ENCODE measurements at regions not wholly inside any gene's neighbourhood (a gene's known extent, or its start where the extent isn't known, plus 50 kb on each side); places are given as distances from the start of the nearest gene placed in this dataset.

DNA sequence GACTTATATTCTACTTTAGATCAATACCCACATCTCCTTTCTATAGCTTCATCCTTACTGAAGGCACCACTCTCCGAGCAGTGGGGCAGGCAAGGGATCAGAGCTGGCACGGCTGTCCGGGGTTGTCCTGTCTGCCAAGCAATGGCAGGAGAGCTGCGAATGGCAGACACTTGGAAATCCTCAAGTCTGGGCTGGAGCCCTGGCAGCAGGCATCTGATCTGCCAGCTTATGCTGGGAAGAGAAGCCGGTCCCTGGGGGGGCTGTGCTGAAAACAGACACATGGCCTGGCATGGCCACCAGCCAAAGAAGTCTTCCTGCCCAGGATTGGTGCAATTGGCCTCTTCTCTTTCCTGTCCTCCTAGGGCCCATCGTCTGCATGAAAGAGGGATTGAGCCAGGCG, 280.2 kb upstream of the PWP1 start:
- Mint-ChIP-seq H3K9me3 (no peaks in the 10 kb centered on the region), H3K4me3 (no peak overlapping the region), H3K4me1 (ENCODE audit: low read depth) (no peaks in the 10 kb centered on the region), H3K27me3 (ENCODE audit: insufficient read depth) (no peaks in the 10 kb centered on the region; the same call in 1 of the 2 replicates), H3K36me3 (ENCODE audit: low read depth) (no peaks in the 10 kb centered on the region), H3K27ac (no peak overlapping the region)
- TF ChIP-seq, protein P1, sequence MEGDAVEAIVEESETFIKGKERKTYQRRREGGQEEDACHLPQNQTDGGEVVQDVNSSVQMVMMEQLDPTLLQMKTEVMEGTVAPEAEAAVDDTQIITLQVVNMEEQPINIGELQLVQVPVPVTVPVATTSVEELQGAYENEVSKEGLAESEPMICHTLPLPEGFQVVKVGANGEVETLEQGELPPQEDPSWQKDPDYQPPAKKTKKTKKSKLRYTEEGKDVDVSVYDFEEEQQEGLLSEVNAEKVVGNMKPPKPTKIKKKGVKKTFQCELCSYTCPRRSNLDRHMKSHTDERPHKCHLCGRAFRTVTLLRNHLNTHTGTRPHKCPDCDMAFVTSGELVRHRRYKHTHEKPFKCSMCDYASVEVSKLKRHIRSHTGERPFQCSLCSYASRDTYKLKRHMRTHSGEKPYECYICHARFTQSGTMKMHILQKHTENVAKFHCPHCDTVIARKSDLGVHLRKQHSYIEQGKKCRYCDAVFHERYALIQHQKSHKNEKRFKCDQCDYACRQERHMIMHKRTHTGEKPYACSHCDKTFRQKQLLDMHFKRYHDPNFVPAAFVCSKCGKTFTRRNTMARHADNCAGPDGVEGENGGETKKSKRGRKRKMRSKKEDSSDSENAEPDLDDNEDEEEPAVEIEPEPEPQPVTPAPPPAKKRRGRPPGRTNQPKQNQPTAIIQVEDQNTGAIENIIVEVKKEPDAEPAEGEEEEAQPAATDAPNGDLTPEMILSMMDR (IDR thresholded peaks at IDR 0.05), result no peak
- no peak for DNase-seq

- Mint-ChIP-seq H3K36me3 (ENCODE audit: low read depth) (no peaks in the 10 kb centered on the region), H3K27ac (no peak overlapping the region), H3K4me3 (no peak overlapping the region), H3K27me3 (ENCODE audit: insufficient read depth) (no peaks in the 10 kb centered on the region; the same call in 1 of the 2 replicates), H3K4me1 (ENCODE audit: low read depth) (peaks cover 7% of the 10 kb centered on the region), H3K9me3 (no peaks in the 10 kb centered on the region)
- TF ChIP-seq, protein P1 (IDR thresholded peaks at IDR 0.05), result no peak
- no peak for DNase-seq
These were observed 278.7 kb upstream of the PWP1 start for GRCh38 chr12:107406932-107407331.

- Mint-ChIP-seq H3K4me1 (ENCODE audit: low read depth) (peaks cover 30% of the 10 kb centered on the region), H3K4me3 (no peak overlapping the region; the same call in 1 of the 2 replicates), H3K9me3 (no peaks in the 10 kb centered on the region), H3K36me3 (ENCODE audit: low read depth) (no peaks in the 10 kb centered on the region), H3K27me3 (ENCODE audit: insufficient read depth) (peaks cover 2% of the 10 kb centered on the region; the same call in 1 of the 2 replicates), H3K27ac (peak overlapping the region; percentile 15; the same call in 1 of the 2 replicates)
- peak; percentile 83 for DNase-seq
- TF ChIP-seq, protein P1 (IDR thresholded peaks at IDR 0.05), result no peak
These were observed 273.6 kb upstream of the PWP1 start for GRCh38 chr12:107411792-107412535.

DNA sequence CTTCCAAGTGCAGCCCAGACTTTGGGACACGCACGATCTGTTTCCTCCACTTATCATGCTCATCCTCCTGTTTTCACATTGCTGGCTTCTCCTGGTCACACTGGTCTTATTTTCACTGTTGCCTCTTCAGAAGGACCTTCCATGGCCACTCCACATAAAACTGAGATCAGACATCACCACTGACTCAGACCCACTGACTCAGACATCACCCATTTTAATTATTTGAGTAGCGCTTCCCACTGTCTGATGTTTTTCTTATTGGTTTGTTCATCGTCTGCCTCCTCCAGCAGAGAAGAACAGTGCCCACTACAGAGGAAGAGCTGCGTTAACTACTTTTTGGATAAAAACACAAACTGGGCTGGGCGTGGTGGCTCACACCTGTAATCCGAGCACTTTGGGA, 270.5 kb upstream of the PWP1 start:
- H3K36me3 Mint-ChIP-seq (ENCODE audit: low read depth), result no peaks in the 10 kb centered on the region
- H3K27me3 Mint-ChIP-seq (ENCODE audit: insufficient read depth), result peaks cover 3% of the 10 kb centered on the region; the same call in 1 of the 2 replicates
- H3K27ac Mint-ChIP-seq, result peak overlapping the region; percentile 37; the same call in 1 of the 2 replicates
- H3K4me1 Mint-ChIP-seq (ENCODE audit: low read depth), result peaks cover 30% of the 10 kb centered on the region
- H3K4me3 Mint-ChIP-seq, result peak overlapping the region; percentile 5; the same call in 1 of the 2 replicates
- H3K9me3 Mint-ChIP-seq, result peaks cover 13% of the 10 kb centered on the region
- DNase-seq, result peak; percentile 63
- TF ChIP-seq, protein P1 (IDR thresholded peaks at IDR 0.05), result no peak; the same call in 1 of the 2 replicates

DNA sequence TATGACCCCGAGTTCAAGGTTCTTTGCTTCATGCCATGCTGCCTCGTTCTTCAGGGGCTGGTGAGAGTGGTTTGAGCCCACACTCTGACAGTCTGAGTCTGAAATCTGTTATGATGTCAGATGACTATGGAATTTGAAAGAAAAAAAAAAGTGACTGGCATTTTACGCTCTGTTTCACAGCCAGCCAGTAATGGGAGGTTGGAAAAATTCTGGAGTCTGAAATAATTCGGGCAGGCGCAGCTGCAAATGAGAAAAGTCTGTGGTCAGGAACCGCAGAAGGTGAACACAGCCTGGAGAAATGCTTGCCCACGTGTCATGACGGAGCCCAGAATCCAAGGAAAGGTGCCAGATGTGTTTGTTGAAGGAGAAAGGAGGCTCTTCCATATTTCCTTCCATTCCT, 269.8 kb upstream of the PWP1 start:
- TF ChIP-seq, protein P1 (IDR thresholded peaks at IDR 0.05), result no peak
- Mint-ChIP-seq H3K4me3 (no peak overlapping the region), H3K36me3 (ENCODE audit: low read depth) (no peaks in the 10 kb centered on the region), H3K27ac (no peak overlapping the region; the same call in 1 of the 2 replicates), H3K4me1 (ENCODE audit: low read depth) (peaks cover 30% of the 10 kb centered on the region), H3K9me3 (peaks cover 16% of the 10 kb centered on the region), H3K27me3 (ENCODE audit: insufficient read depth) (peaks cover 3% of the 10 kb centered on the region; the same call in 1 of the 2 replicates)
- DNase-seq, result peak; percentile 49
